GM18498 (cell line): ENCODE measurements at regions not wholly inside any gene's neighbourhood (a gene's known extent, or its start where the extent isn't known, plus 50 kb on each side); places are given as distances from the start of the nearest gene placed in this dataset.

Experiments used
- ATAC-seq: cut with Tn5 transposase; IDR thresholded peaks from one replicate; pipeline ENCODE4 v1.9.1; 2021; ENCODE audit warnings: mild to moderate bottlenecking, moderate library complexity; ENCODE audit not compliant: unreplicated experiment

GRCh38 chr1:43008115-43009060, 49.7 kb upstream of the SLC2A1 start:
- ATAC-seq, result no peak
